ENCODE measurements at regions not wholly inside any gene's neighbourhood (a gene's known extent, or its start where the extent isn't known, plus 50 kb on each side); places are given as distances from the start of the nearest gene placed in this dataset.

DNA sequence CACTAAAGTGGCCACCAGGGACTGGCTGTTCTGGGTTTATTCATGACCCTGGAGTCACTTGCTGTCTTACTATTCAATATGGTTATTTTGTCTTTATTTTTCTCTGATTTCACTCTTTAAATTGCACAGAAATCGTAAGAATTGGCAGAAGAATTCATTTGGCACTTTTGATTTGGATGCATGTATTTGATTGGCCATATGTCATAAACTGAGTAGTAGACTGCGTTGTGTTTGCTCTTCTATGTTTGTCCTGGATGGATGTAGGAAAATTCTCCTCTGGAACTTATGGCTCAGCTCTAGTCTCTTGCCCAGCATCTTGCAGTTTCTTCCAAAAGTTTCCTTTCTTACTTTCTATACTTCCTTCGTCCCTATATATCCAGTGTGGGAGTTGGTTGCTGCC lies 452.7 kb downstream of the GATA3 start:
- no peak overlapping the region for H2AFZ ChIP-seq (ENCODE audit: control insufficient read depth, low read length)
- dilution Hi-C loops (cut with MboI; ENCODE audit: extremely low pct_ligation_motif_present, low sequenced_read_pairs) = no loop called here
- no peaks in the 10 kb centered on the region for H4K20me1 ChIP-seq (ENCODE audit: control insufficient read depth, extremely low read depth, insufficient read depth, low read length)
- TF ChIP-seq, protein P1, sequence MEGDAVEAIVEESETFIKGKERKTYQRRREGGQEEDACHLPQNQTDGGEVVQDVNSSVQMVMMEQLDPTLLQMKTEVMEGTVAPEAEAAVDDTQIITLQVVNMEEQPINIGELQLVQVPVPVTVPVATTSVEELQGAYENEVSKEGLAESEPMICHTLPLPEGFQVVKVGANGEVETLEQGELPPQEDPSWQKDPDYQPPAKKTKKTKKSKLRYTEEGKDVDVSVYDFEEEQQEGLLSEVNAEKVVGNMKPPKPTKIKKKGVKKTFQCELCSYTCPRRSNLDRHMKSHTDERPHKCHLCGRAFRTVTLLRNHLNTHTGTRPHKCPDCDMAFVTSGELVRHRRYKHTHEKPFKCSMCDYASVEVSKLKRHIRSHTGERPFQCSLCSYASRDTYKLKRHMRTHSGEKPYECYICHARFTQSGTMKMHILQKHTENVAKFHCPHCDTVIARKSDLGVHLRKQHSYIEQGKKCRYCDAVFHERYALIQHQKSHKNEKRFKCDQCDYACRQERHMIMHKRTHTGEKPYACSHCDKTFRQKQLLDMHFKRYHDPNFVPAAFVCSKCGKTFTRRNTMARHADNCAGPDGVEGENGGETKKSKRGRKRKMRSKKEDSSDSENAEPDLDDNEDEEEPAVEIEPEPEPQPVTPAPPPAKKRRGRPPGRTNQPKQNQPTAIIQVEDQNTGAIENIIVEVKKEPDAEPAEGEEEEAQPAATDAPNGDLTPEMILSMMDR (optimal IDR thresholded peaks at IDR 0.05 in 1 of 3, IDR thresholded peaks at IDR 0.05 in 1 of 3, conservative IDR thresholded peaks at IDR 0.05 in 1 of 3; ENCODE audit: extremely low read depth in 1 of 3, insufficient read depth in 2 of 3, low read length in 3 of 3) = no peak
- no peak for TF ChIP-seq EZH2 (IDR thresholded peaks at IDR 0.05; ENCODE audit: low read length)
- no peak overlapping the region for H3K4me2 ChIP-seq (ENCODE audit: control insufficient read depth, extremely low read depth, insufficient read depth, low read depth, low read length)
- H3K9me3 ChIP-seq (ENCODE audit: control insufficient read depth, low read depth, low read length) = no peaks in the 10 kb centered on the region
- no peak overlapping the region for H3K27ac ChIP-seq (ENCODE audit: control insufficient read depth, insufficient read depth, low read length)
- no peaks in the 10 kb centered on the region for H3K27me3 ChIP-seq (ENCODE audit: control insufficient read depth, extremely low read depth, insufficient read depth, low read length)
- no peak overlapping the region for H3K9ac ChIP-seq (ENCODE audit: control insufficient read depth, extremely low read depth, insufficient read depth, low read length)
- no peak for DNase-seq (ENCODE audit: low read depth, low spot score)
- H3K4me1 ChIP-seq (ENCODE audit: control insufficient read depth, extremely low read depth, insufficient read depth, low read length) = no peaks in the 10 kb centered on the region
- no peak overlapping the region for H3K4me3 ChIP-seq (ENCODE audit: control insufficient read depth in 2 of 3, extremely low read depth in 1 of 3, insufficient read depth in 2 of 3, low read depth in 1 of 3, low read length in 3 of 3)
- no peak for FAIRE-seq
- no peaks in the 10 kb centered on the region for H3K9me1 ChIP-seq (ENCODE audit: control insufficient read depth, extremely low read depth, insufficient read depth, low read length)
- H3K36me3 ChIP-seq (ENCODE audit: control insufficient read depth in 2 of 2, extremely low read depth in 1 of 2, insufficient read depth in 2 of 2, low read length in 2 of 2) = no peaks in the 10 kb centered on the region
- H3K79me2 ChIP-seq (ENCODE audit: control insufficient read depth, insufficient read depth, low read length) = no peaks in the 10 kb centered on the region

DNA sequence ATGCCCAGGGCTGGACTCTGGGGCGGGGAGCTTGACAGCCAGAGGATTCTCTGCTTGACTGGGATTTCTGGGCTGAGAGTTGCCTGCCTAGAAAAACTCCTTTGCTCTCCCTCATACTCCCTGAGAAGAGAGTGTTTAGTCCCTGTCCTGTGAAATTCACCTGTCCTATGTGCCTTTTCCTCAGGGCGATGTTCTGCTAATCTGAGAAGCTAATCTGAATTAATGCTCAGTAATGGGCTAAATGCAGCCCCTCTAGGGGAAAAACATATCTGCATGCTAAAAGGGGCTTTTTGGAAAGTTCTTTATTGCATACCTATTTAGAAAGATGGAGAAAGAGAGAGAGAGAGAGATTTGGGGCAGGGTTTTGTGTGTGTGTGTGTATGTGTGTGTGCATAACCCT lies 454.4 kb downstream of the GATA3 start:
- Histone ChIP-seq H3K9me3 (ENCODE audit: control insufficient read depth, low read depth, low read length) (no peaks in the 10 kb centered on the region), H3K79me2 (ENCODE audit: control insufficient read depth, insufficient read depth, low read length) (no peaks in the 10 kb centered on the region), H3K4me2 (ENCODE audit: control insufficient read depth, extremely low read depth, insufficient read depth, low read depth, low read length) (no peak overlapping the region), H4K20me1 (ENCODE audit: control insufficient read depth, extremely low read depth, insufficient read depth, low read length) (no peaks in the 10 kb centered on the region), H3K36me3 (ENCODE audit: control insufficient read depth in 2 of 2, extremely low read depth in 1 of 2, insufficient read depth in 2 of 2, low read length in 2 of 2) (no peaks in the 10 kb centered on the region), H3K4me3 (ENCODE audit: control insufficient read depth in 2 of 3, extremely low read depth in 1 of 3, insufficient read depth in 2 of 3, low read depth in 1 of 3, low read length in 3 of 3) (no peak overlapping the region), H2AFZ (ENCODE audit: control insufficient read depth, low read length) (no peak overlapping the region), H3K9me1 (ENCODE audit: control insufficient read depth, extremely low read depth, insufficient read depth, low read length) (no peaks in the 10 kb centered on the region), H3K27me3 (ENCODE audit: control insufficient read depth, extremely low read depth, insufficient read depth, low read length) (no peaks in the 10 kb centered on the region), H3K4me1 (ENCODE audit: control insufficient read depth, extremely low read depth, insufficient read depth, low read length) (no peaks in the 10 kb centered on the region), H3K27ac (ENCODE audit: control insufficient read depth, insufficient read depth, low read length) (no peak overlapping the region), H3K9ac (ENCODE audit: control insufficient read depth, extremely low read depth, insufficient read depth, low read length) (no peak overlapping the region)
- TF ChIP-seq EZH2 (IDR thresholded peaks at IDR 0.05; ENCODE audit: low read length) = no peak
- TF ChIP-seq, protein P1 (optimal IDR thresholded peaks at IDR 0.05 in 1 of 3, IDR thresholded peaks at IDR 0.05 in 1 of 3, conservative IDR thresholded peaks at IDR 0.05 in 1 of 3; ENCODE audit: extremely low read depth in 1 of 3, insufficient read depth in 2 of 3, low read length in 3 of 3) = no peak
- dilution Hi-C loops (cut with MboI; ENCODE audit: extremely low pct_ligation_motif_present, low sequenced_read_pairs) = no loop called here
- no peak for FAIRE-seq
- DNase-seq (ENCODE audit: low read depth, low spot score) = no peak
